T1000 (cell line): ENCODE measurements at regions not wholly inside any gene's neighbourhood (a gene's known extent, or its start where the extent isn't known, plus 50 kb on each side); places are given as distances from the start of the nearest gene placed in this dataset.

Experiments
- DNase-seq: peaks from one replicate; lab custom pipeline; 2025; ENCODE audit warnings: mixed read lengths; lab: John Stamatoyannopoulos, UW

DNA sequence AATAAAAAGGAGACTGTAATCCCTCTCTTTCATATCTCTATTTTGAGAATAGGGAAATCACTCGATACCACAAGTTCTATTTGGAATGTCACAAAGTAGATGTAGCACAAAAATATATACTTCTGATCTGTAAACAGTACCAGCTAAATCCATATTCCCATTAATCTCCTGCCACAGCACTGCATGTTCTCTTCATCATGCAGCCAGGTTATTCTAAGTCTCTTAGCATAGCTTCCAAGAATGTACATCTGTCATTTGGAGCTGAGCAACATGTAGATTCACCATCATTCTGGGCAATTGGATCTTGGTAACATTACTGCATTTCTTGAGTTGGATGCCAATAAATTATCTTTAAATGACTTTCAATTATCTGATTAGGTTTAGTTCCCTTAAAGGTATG is 1874.5 kb downstream of the MRPL39 start:
- no peak for DNase-seq

DNA sequence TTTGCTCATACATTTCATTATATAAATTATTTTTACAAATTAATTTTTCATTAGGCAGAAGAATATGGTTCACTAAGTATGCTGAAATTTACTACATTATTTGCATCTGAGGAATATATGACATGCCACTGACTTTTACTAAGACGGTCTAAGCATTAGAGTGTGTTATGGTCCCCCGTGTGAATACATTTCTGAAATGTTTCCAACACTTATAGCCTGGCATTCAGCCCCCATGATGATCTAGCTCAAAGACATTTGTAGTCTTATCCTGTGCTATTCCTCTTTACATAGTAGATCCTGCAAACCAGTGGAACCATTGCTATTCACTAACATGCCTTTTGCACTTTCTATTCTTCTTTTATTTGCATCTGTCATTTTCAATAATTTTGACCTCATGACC is 1878.0 kb downstream of the MRPL39 start:
- DNase-seq = no peak

DNA sequence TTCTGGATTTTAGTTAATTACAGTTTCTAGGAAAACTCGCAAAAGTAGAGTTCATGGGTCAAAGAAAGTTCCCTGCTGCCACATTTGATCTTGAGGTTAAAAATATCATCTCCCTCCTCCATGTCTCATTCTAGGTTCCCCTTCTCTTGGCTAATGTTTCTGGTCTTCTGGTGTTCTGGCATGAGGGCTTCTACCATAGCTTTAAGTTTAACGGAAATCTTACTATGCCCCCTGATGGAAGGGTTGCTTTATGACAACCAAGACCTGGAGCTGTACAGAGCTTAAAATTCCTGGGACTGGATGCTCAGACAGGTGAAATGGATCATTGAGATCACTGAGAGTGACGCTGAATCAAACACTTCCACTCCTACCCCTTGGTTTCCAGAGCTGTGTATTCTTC is 1881.7 kb downstream of the MRPL39 start:
- DNase-seq = no peak

DNA sequence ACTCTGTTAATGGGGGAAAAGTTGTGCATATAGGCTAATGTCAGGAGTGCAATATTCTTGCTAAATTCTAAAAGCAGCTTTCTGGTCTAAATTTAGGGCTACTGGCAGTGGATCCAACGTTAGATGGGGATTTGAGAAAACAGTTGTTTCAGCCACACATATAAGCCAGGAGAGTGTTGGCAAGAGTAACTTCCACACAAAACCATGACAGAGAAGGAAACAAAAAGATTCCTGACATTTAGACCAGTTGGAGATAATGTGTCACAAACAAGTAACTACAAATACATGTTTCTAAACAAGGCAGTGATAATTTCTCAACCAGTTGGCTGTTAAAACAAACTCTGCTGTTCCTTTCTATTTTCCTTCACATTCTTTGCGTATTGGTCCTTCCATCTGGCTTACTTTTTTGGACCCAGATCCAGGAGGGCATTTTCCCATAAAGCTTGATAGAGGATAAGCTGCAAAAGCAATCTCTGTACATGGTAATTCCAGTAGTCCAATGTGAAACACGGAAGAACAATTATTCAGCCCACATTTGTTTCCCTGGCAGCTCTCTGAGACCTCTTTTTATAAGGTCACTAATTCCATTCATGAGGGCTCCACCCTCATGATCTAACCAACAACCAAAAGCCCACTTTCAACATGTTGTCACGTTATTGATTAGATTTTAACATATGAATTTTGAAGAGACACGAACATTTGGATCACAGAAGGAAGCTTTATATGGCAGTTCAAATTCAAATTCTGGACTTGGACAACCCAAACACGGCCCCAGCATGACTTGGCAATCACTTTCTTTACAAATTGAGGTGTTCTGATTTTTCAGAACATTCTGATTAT is 1888.6 kb downstream of the MRPL39 start:
- DNase-seq = no peak

DNA sequence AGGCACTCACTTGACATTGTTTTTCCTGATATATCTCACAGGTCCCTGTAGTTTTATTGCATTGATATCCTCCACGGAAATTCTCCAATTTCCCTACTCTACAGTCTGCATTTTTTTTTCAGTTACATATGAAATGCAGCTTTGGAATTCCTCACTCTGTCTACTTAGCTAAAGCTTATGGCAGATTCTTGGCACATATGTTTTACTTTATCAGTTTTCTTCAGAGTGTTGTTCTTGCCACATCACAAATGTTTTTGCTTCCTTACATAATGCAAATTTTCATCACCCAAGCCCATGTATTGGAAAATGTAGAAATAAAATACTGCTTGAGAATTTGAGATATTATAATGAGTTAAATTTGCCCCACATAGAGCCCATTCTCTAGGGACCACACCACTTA is 1895.1 kb downstream of the MRPL39 start:
- DNase-seq = no peak

DNA sequence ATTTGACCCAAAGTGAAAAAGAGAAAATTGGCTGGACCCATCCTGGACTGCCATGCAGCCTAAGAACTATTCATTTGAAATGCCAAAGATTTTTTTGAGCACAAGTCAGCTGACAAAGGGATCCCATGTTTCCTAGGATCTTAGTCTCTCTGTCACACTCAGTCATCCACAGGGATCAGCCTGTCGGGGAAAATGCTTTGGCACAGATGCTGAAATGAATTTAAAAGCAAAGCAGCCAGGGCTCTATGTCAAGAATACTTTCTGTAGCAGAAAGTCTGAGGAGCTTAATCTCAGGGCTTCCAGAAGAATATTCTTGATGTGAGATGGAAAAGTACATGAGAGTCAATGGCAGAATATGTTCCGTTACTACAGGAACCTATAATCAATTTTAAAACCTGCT is 1900.8 kb downstream of the MRPL39 start:
- no peak for DNase-seq

DNA sequence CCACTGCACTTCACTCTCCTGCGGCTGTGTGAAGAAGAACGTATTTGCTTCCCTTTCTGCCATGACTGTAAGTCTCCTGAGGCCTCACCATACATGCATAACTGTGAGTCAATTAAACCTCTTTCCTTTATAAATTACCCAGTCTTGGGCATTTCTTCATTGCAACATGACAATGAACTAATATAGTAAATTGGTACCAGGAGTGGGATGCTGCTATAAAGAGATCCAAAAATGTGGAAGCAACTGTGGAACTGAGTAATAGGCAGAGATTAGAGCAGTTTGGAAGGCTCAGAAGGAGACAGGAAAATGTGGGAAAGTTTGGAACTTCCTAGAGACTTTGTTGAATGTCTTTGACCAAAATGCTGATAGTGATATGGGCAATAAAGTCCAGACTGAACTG is 1907.9 kb downstream of the MRPL39 start:
- DNase-seq = no peak

DNA sequence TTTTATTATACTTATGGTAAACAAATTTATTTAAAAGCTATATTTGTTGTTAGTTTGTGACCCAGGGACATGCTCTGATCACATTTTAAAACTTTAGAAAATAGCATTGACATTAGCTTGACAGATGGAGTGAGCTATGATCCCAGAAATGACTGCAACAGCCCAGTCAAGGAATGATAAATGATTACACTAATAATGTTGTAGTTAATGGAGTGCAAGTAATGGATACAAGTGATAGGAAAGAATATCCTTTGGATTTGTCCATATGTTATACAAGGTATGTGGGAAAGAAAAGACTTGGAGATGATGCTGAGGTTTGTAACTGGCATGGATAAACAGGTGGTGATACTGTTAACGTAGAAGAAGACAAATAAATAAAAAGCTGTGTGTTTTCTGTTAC is 1908.7 kb downstream of the MRPL39 start:
- no peak for DNase-seq

DNA sequence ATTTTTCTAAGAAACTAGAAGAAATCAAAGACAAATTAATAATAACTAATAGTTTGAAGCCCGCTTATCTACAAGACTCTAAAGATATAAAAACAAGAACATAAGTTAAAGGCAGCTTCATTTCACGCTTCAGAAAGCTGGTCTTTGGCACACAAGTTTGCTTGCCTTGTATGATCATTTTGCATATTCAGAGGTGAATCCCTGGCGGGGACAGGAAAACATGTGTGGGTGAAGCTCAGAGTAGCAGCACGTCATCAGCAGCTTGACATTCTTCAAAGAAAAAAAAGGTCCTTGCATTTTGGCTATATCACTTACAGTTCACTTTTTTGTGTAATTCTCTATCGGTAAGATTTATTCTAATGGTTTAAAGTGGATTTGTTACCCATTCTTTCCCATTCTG is 1911.8 kb downstream of the MRPL39 start:
- DNase-seq = no peak

DNA sequence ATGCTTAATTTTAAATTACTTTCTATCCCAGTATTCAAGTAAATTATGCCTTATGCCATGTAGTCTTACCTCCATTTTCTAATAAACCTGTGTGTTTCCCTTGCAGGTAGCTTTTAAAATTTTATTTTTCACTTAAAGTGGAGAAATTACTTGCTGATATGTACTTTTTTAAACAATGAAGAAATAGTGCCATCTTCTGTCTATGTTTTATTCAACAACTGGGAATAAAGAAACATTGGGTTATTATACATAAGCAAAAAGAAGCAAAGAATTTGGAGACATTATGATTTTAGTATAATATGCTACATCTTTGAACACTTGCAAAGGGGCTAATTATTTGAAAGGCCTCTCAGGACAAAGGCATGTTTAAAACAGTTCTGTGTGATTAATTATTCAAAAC is 1912.9 kb downstream of the MRPL39 start:
- no peak for DNase-seq

DNA sequence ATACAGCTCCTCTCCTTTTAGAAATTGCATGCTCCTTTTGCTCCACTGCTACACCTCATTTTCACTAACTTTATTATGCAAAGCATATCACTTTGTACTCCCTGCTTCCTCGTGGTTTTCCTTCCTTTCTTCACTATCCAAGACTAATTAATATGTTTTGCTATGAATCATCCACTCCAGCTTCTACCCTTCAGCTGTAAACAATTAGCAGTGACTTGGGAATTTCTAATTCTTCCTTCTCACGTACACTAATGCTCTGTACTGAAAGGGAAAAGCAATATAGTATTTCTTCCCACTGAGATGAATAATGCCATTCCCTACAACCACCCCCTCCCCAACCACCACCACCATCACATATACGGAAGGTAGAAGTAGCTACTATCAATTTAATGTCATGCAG is 1917.0 kb downstream of the MRPL39 start:
- no peak for DNase-seq

DNA sequence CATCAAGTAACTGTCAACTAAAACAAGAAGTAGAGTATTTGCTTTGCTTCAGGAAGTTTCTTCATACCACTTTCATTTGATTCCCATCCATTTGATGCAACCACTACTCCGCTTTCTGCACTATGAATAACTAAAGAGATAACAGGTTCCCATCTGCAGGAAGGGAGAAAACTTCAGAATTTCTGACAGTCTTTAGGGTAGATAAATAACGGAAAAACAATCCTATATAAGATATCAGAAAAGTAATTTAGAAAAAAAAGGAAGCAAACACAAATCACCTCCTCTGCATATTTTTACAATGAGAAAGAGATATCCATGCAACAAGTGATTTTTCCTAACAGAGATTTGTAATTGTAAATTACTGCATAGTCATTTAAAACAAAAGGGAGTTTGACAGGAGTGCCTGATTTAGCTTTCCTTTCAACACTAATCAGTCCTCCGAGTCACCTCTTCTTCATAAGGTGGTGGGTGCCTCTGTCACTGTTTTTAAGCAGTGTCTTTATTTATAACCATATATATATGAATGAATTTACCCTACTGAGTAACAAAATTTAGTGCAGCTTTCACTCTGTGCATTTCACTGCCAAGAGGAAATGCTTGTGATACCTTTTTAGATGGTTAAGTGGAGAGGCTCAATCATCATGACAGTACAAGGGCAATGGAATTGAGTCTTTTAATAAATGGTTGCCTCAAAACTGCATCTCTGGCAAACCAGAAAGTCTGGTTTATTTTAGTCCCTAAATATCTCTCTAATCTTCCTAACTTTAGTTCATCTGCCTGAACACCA is 1920.4 kb downstream of the MRPL39 start:
- DNase-seq = no peak

DNA sequence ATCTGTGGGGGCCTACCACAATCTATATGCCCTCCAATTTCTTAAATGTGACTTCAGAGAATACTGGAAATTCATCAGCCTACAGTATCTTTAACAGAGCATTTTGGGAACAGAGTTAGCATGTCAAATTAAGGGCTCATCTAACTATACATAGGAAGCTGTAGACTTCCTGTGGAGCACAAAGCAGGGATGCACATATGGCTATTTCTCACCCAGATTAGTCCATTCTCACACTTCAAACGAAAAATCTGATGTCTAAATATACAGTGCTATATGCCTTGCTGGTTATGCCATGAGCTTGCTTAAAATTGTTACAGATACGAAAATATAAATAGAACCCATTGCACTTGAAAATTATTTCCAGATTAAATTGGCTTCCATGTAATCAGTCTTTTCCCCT is 1922.8 kb downstream of the MRPL39 start:
- no peak for DNase-seq

DNA sequence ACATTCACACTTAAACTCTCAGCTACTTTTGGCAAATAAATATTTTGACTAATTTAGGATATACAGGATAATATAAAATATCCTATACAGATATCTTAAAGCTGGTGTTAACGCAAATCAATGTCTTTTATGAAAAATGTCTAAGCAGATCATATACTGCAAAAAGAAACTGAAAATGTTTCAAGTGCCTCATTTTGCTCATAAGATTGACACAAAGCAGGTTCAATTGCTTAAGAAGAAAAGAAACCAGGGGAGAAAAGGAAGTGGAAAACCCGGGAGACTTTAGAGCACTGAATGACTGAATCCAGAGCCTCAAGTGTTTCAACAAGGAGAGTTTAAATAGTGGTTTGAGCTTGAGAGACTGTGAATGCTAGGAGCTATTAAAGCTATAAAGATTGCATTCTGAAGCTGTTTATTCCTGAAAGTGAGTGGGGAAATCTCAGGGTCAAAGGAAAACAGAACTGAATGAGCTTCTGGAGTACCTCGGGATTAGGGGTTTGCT is 1943.0 kb downstream of the MRPL39 start:
- no peak for DNase-seq

DNA sequence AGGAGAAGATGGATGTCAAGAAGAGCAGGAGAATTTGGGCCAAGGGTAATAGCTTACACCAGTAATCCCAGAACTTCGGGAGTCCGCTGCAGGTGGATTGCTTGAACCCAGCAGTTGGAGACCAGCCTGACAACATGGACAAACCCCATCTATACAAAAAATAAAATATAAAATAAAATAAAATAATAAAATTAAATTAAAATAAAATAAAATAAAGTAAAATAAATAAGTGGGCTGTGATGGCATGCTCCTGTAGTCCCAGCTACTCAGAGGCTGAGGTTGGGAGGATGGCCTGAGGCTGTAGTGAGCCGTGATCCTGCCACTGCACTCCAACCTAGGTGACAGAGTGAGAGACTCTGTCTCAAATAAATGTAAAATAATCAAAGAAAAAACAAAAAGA is 1946.7 kb downstream of the MRPL39 start:
- no peak for DNase-seq

DNA sequence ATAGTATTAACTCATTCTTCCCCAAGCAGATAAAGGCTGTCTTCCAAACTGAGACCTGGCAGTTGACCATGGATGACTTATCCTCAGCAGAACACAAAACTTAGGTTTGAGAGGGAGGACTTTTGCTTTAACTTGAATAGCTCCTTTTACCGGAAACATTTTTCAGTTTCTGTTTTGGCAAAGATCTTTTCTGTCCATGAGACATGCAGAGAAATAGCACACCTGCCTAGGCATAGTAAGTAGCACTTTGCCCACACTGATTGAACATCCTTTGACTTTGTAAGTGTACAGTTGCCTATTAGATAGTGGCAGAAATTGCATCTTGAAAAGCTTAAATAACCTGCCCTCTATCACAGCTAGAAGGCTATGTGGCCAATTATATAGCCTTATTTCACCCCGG is 1962.5 kb downstream of the MRPL39 start:
- no peak for DNase-seq

DNA sequence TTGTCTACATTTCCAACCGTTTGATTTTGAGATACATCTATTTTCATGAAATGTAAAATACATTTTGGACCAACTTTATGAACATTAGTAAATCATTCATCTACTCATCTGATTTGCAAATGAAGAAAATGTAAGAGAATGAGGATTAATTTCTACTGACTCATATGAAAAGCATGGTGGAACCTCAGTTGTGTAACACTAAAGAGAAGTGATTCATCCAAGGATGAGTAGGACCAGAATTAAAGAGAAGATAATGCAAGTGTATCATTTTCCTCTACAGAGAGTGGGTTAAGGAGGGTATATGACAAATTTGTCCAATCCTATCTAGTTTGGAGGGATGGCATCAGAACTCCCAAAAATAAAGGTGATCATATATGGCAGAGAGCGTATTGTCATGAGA is 1967.6 kb downstream of the MRPL39 start:
- no peak for DNase-seq

DNA sequence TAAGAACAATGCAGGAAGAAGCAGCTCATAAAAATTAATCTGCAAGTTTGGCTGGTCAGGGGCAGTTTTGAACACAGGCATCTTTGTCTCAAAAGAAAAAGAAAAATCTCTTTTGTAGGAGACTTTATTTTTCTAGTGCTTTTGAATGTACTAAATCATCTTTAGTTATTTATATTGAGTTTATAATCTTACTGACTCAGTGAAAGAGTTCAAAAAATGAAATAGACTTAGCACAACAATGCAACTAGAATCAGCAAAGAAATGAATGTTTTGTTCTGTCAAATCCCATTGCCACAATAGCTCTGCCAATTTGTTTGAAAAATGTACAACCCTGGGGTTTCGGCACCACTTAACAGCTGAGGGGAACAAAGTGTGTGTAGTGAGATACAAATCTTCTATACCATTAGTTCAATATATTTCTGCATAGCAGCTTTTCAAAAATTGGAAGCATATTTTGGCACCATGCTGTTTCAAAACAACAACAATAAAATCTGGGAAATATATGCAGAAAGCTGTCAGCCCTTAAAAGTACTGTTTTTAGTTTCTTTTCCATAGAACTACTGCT is 1969.1 kb downstream of the MRPL39 start:
- no peak for DNase-seq

DNA sequence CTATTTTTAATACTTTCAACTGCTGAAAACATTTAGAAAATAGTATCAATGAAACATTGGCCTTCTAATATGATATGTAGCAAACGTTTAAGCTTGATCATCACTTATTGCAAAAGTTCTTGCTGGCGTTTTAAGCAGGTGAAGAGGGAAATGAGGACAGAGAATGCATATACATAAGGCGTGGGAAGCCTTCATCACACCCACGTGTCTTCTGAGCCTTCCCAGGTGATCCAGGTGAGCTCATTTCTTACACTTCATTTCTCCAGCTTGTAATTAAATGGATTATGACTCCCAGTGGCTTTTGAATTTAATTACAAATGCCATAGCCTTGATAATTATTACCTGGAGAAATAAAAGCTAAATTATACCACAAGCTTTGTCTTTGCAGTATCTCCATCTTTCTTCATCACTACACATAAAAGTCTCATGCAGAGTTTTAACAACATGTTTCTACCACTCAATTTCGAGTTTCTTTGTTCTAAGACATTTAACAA is 1973.8 kb downstream of the MRPL39 start:
- no peak for DNase-seq

DNA sequence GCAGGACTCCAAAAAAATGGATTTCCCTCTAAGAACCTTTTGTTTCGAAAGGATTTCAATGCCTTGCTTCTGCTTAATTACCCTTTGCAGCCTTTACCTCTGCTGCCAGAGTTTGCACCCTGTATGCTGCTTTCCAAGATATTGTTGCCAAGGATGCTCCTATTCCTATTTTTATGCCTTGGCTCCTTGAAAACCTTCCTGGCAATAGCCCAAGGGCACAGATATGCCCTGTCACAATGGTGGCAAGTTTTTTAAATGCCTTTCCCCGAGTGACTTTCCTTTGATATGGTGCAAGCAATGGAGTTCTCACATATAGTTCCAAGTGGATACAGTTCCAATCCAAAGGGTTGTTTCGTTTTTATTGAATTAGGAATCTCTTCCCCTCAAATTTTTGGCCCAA is 1983.0 kb downstream of the MRPL39 start:
- no peak for DNase-seq

DNA sequence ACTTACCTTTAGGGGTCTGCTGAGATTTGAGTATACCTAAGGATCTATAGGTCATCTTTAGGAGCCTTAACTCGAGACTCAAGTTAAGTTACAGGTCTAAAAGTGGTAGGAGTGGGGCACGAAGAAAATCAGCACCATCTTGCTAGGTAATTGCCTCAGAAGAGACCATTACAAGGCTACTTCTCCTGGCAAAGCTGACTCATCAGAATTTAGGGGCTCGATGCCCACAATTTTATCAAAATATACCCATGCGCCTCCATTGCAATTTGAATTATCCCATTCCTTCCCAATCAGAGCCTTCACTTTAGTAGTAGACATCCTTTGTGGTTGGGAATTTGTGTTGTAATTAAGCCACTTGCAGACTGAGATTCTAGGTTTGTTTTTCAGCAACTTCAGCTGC is 1994.3 kb downstream of the MRPL39 start:
- DNase-seq = no peak

DNA sequence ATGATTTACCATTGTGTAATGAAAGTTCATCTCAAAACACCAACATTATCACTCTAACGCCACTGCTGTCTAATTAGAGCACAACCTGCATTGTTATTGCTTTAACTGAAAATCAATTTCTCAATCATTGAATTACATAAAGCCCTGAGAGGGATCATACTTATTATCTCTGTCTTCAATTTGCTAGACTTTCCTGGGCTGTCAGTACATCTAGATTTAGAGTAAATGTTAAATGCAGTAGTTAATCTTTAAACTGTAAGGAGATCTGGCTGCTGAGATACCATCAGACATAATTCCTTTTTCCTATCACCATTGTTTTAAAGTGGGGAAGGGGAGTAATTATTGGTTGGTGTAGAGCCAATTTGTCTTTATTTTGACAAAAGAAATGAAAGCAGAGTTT is 1995.1 kb downstream of the MRPL39 start:
- DNase-seq = no peak
